Activated CD4-positive, alpha-beta T cell treated with anti-CD3 and anti-CD28 coated beads, Interleukin-2, Interleukin-6, amounts not matched to agents 100 ng/mL and 50 ng/mL, durations not matched to agents 16 hours and 8 hours (primary cell): ENCODE measurements at regions not wholly inside any gene's neighbourhood (a gene's known extent, or its start where the extent isn't known, plus 50 kb on each side); places are given as distances from the start of the nearest gene placed in this dataset.

Experiments
- DNase-seq: peaks from one replicate; pipeline ENCODE4 v3.0.0-alpha.2; 2020

GRCh38 chr10:55358539-55358938 is 557.5 kb upstream of the PCDH15 start:
- DNase-seq: no peak

- DNase-seq: no peak
Measured at GRCh38 chr10:55353414-55353813, 552.4 kb upstream of the PCDH15 start.

DNA sequence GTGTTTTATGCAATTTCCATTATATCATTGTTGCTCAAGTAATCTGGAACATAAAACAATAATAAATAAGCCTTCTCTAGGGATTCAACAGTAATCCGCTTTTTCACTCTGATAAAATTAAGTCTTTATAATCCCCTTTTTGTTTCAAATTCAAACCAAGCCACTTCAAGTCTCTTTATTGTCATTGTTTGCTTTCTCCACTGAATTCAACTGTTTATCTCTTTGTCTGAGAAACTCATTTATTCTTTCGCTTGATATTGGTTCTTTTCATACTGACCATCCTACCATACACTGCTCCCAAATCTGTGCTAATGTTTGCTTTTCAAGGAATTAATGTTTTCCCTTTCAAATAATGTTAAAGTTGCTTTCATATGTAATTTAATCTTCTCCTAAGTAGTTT is 550.4 kb upstream of the PCDH15 start:
- DNase-seq: no peak

DNA sequence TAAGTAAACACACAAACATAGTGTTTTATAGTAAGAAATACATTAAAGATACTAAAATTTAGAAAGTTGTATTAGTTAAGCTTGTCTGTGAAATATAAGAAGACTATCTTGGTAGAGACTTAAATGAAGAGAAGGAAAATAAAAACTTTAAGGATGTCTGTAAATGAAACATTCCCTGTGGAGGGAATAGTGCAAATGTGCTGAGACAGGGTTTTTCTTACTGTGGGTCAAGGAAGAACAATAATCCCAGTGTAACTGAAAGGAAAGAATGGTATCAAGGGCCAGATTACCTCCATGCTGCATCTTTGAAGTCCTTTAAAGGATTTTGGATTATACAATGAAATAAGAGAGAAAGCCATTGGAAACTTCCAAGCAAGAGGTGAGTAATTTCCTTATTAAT is 547.5 kb upstream of the PCDH15 start:
- no peak for DNase-seq

- no peak for DNase-seq
Measured at GRCh38 chr10:55330486-55330885, 529.5 kb upstream of the PCDH15 start.

- DNase-seq: no peak
Measured at GRCh38 chr10:55329796-55330195, 528.8 kb upstream of the PCDH15 start.

DNA sequence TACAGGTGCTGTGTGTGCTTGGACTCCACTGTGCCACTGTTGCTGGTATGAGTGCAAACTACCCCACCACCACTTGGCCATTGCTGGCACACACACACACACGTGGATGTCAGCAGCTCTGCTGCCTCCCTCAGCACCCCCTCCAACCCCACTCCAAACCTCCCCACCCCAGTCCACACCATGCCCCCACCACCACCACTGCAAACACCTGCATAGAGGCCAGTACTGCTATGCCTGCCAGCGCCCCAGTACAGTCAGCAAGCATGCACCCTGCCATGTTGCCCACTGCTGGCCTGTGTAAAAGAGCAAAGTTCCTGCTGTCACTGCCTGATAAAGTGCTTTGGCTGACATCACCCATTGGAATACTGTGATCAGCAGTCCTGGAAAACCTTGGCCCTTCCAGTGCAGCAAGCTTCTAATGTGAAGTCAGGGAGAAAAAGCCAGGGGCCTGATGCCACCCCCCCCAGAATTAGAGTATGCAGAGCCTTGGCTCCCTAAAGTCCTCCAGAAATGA is 519.2 kb upstream of the PCDH15 start:
- no peak for DNase-seq

GRCh38 chr10:55311848-55312635 is 511.0 kb upstream of the PCDH15 start:
- DNase-seq: no peak

DNA sequence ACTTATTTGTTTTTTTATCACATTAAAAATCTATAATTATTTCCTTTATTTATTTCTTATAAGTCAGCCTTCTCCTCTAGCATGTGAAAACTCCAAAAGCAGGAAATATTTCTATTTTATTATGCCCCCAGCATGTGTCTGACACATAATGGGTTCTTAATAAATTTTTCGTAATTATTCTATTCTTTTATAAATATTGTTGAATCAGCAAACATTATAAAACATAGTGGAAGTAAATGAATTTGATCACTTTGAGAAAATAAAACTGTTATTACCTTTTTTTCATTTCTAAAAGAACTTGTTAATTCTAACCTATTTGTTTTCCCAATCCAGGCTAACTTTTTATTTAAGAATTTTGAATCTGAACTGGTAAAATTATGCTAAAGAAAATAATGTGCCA is 509.1 kb upstream of the PCDH15 start:
- no peak for DNase-seq

GRCh38 chr10:55305285-55305684 is 504.3 kb upstream of the PCDH15 start:
- no peak for DNase-seq

- DNase-seq: no peak
Measured at GRCh38 chr10:55287346-55287745, 486.3 kb upstream of the PCDH15 start.

- no peak for DNase-seq
Measured at GRCh38 chr10:55283031-55283430, 482.0 kb upstream of the PCDH15 start.

- DNase-seq: no peak
Measured at GRCh38 chr10:55280696-55281095, 479.7 kb upstream of the PCDH15 start.

GRCh38 chr10:55277549-55277948 is 476.5 kb upstream of the PCDH15 start:
- DNase-seq: no peak

DNA sequence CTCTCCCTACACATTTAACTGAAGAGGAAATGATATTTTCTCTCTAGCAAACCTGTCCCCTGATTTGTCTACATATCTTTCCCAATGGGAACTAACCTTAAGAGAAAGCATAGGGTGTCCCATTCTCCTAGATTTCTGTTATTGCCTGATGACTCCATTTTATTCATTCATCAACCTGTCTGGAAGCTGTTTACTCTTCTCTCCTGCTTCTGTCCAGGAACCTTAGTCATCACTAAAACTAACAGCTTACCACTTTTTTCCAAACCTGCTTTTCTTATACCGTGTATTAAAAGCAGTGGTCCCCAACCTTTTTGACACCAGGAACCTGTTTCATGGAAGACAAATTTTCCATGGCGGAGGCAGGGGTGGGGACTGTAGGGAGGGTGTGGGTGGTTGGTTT is 473.3 kb upstream of the PCDH15 start:
- no peak for DNase-seq

- no peak for DNase-seq
Measured at GRCh38 chr10:55273946-55274345, 472.9 kb upstream of the PCDH15 start.

GRCh38 chr10:55272886-55273285 is 471.9 kb upstream of the PCDH15 start:
- DNase-seq: no peak

- no peak for DNase-seq
Measured at GRCh38 chr10:55266797-55267196, 465.8 kb upstream of the PCDH15 start.

- DNase-seq: no peak
Measured at GRCh38 chr10:55263327-55263726, 462.3 kb upstream of the PCDH15 start.

GRCh38 chr10:55242544-55242943 is 441.5 kb upstream of the PCDH15 start:
- no peak for DNase-seq

- DNase-seq: no peak
Measured at GRCh38 chr10:55237462-55237861, 436.4 kb upstream of the PCDH15 start.

DNA sequence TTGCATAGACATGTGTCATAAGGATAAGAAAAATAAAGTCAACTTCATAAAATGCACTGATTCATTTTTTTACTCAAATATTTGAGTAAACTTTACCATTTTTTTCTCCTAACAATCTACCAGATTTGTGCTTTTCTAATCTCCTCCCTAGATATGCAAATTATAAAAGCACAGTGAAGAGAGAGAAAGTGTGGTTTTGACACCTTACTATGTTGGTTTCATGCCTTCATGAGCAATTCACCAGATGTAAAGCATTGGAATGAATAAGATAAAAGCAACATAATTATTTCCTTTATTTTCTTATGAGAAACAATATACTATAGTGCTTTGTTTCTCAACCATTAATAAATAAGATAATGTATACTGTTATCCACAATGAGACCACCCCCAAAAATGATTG is 432.5 kb upstream of the PCDH15 start:
- no peak for DNase-seq

GRCh38 chr10:55233090-55233489 is 432.1 kb upstream of the PCDH15 start:
- DNase-seq: no peak

GRCh38 chr10:55232553-55232952 is 431.5 kb upstream of the PCDH15 start:
- no peak for DNase-seq

- DNase-seq: no peak
Measured at GRCh38 chr10:55227967-55228366, 426.9 kb upstream of the PCDH15 start.
